Caco-2 (cell line): ENCODE measurements at regions not wholly inside any gene's neighbourhood (a gene's known extent, or its start where the extent isn't known, plus 50 kb on each side); places are given as distances from the start of the nearest gene placed in this dataset.

Source experiments
- BruUV-seq: library from RNA; stranded (reverse); fragments of 400-500 nt; replicated peaks from 2 replicates; lab custom pipeline; 2021; lab: Mats Ljungman, UMichigan
- CTCF ChIA-PET: fragments of 300-600 bp; sonication (Branson Sonifier 250); formaldehyde crosslinking; loops from one replicate; lab custom pipeline; 2022; ENCODE audit warnings: antibody characterized with exemption; lab: Charles Lee
- POLR2A ChIA-PET: fragments of 300-600 bp; sonication (Branson Sonifier 250); formaldehyde crosslinking; loops from one replicate; lab custom pipeline; 2022; ENCODE audit warnings: antibody characterized with exemption; lab: Charles Lee
- DNase-seq, 2 experiments: peaks; one replicate each; pipeline versions ENCODE4 v3.0.0 to v3.0.0-alpha.2; 2020 to 2022
- H3K27me3 ChIP-seq: replicated peaks from 2 replicates; pipeline ENCODE4 v1.6.0; 2011; ENCODE audit warnings: low read length; ENCODE audit not compliant: control insufficient read depth, insufficient read depth
- H3K36me3 ChIP-seq: 2 replicates; pipeline ENCODE4 v1.5.1; 2011; ENCODE audit warnings: low read length; ENCODE audit not compliant: control insufficient read depth, insufficient read depth
- H3K4me1 ChIP-seq: fragments of 250-450 bp; sonication (Bioruptor Pico); 2 replicates; pipeline ENCODE4 v1.5.1; 2020; ENCODE audit warnings: mild to moderate bottlenecking
- H3K4me3 ChIP-seq: 2 replicates; pipeline ENCODE4 v1.5.1; 2011; ENCODE audit warnings: low read depth, mild to moderate bottlenecking, control low read depth, low read length
- H3K9me3 ChIP-seq: fragments of 250-450 bp; sonication (Bioruptor Pico); 2 replicates; pipeline ENCODE4 v1.5.1; 2020; ENCODE audit warnings: mild to moderate bottlenecking, moderate library complexity
- H3K27ac Mint-ChIP-seq: one replicate; pipeline ENCODE4 v1.8.0; 2022; ENCODE audit warnings: mixed read lengths; ENCODE audit not compliant: unreplicated experiment
- H3K27me3 Mint-ChIP-seq: one replicate; pipeline ENCODE4 v1.8.0; 2022; ENCODE audit warnings: mixed read lengths; ENCODE audit not compliant: insufficient read depth, unreplicated experiment
- H3K36me3 Mint-ChIP-seq: one replicate; pipeline ENCODE4 v1.8.0; 2022; ENCODE audit warnings: mild to moderate bottlenecking, mixed read lengths; ENCODE audit not compliant: insufficient read depth, unreplicated experiment
- H3K4me1 Mint-ChIP-seq: one replicate; pipeline ENCODE4 v1.8.0; 2022; ENCODE audit warnings: low read depth, mixed read lengths; ENCODE audit not compliant: unreplicated experiment
- H3K4me3 Mint-ChIP-seq: one replicate; pipeline ENCODE4 v1.8.0; 2022; ENCODE audit warnings: mild to moderate bottlenecking, moderate library complexity, mixed read lengths; ENCODE audit not compliant: unreplicated experiment
- H3K9me3 Mint-ChIP-seq: one replicate; pipeline ENCODE4 v1.8.0; 2022; ENCODE audit warnings: mixed read lengths; ENCODE audit not compliant: unreplicated experiment
- CTCF ChIP-seq, 2 experiments: fragments of 200-600 bp in 1 of 2; IDR thresholded peaks; 1 replicate in 1 of 2; 2 replicates in 1 of 2; pipeline versions ENCODE4 v1.5.1 to v1.8.0; 2011 to 2022; ENCODE audit warnings: antibody characterized with exemption in 1 of 2, control low read depth in 1 of 2, inconsistent platforms in 1 of 2, low read depth in 1 of 2, low read length in 1 of 2, mild to moderate bottlenecking in 1 of 2, moderate library complexity in 1 of 2; ENCODE audit not compliant: insufficient read depth in 1 of 2, severe bottlenecking in 1 of 2, unreplicated experiment in 1 of 2
- intact Hi-C: fragments of 100-400 bp; cut with micrococcal nuclease; formaldehyde crosslinking; loops from one replicate; pipeline ENCODE4 v1.10.0; 2022; ENCODE audit not compliant: unreplicated experiment

- Histone ChIP-seq H3K4me3 (no peak overlapping the region), H3K4me1 (no peaks in the 10 kb centered on the region), H3K36me3 (no peaks in the 10 kb centered on the region), H3K9me3 (no peaks in the 10 kb centered on the region), H3K27me3 (no peaks in the 10 kb centered on the region)
- no peak for DNase-seq
- H3K36me3 Mint-ChIP-seq = no peaks in the 10 kb centered on the region
- no peaks in the 10 kb centered on the region for H3K27me3 Mint-ChIP-seq
- H3K9me3 Mint-ChIP-seq = peaks cover 10% of the 10 kb centered on the region
- POLR2A ChIA-PET = no interaction called here
- BruUV-seq = no TSS peak
- intact Hi-C loops = no loop called here
- CTCF ChIA-PET = no interaction called here
- H3K4me3 Mint-ChIP-seq = no peak overlapping the region
- no peak overlapping the region for H3K27ac Mint-ChIP-seq
- TF ChIP-seq CTCF (IDR thresholded peaks at IDR 0.05; ENCODE audit: insufficient read depth in 1 of 2, low read depth in 1 of 2, low read length in 1 of 2, severe bottlenecking in 1 of 2, unreplicated experiment in 1 of 2) = no peak
- H3K4me1 Mint-ChIP-seq = no peaks in the 10 kb centered on the region
Measured at GRCh38 chr12:131229426-131230339, 276.0 kb downstream of the ADGRD1 start.

- H3K4me1 ChIP-seq = no peaks in the 10 kb centered on the region
- TF ChIP-seq CTCF (IDR thresholded peaks at IDR 0.05; ENCODE audit: insufficient read depth in 1 of 2, low read depth in 1 of 2, low read length in 1 of 2, severe bottlenecking in 1 of 2, unreplicated experiment in 1 of 2) = no peak
- CTCF ChIA-PET = no interaction called here
- H3K9me3 ChIP-seq = no peaks in the 10 kb centered on the region
- Mint-ChIP-seq H3K4me3 (no peak overlapping the region), H3K27me3 (no peaks in the 10 kb centered on the region), H3K9me3 (peaks cover 10% of the 10 kb centered on the region), H3K36me3 (no peaks in the 10 kb centered on the region), H3K4me1 (no peaks in the 10 kb centered on the region), H3K27ac (no peak overlapping the region)
- DNase-seq = no peak
- no peaks in the 10 kb centered on the region for H3K36me3 ChIP-seq
- intact Hi-C loops = no loop called here
- no TSS peak for BruUV-seq
- POLR2A ChIA-PET = no interaction called here
- H3K27me3 ChIP-seq = no peaks in the 10 kb centered on the region
- no peak overlapping the region for H3K4me3 ChIP-seq
Measured at GRCh38 chr12:131230340-131231031, 276.8 kb downstream of the ADGRD1 start.

GRCh38 chr12:131231032-131231980, 277.6 kb downstream of the ADGRD1 start:
- ChIA-PET CTCF (no interaction called here), POLR2A (no interaction called here)
- Mint-ChIP-seq H3K4me3 (no peak overlapping the region), H3K9me3 (peaks cover 10% of the 10 kb centered on the region), H3K36me3 (no peaks in the 10 kb centered on the region), H3K27me3 (no peaks in the 10 kb centered on the region), H3K27ac (no peak overlapping the region), H3K4me1 (no peaks in the 10 kb centered on the region)
- Histone ChIP-seq H3K27me3 (no peaks in the 10 kb centered on the region), H3K9me3 (no peaks in the 10 kb centered on the region), H3K4me3 (no peak overlapping the region), H3K4me1 (no peaks in the 10 kb centered on the region), H3K36me3 (no peaks in the 10 kb centered on the region)
- BruUV-seq = no TSS peak
- no peak for DNase-seq
- no peak for TF ChIP-seq CTCF (IDR thresholded peaks at IDR 0.05; ENCODE audit: insufficient read depth in 1 of 2, low read depth in 1 of 2, low read length in 1 of 2, severe bottlenecking in 1 of 2, unreplicated experiment in 1 of 2)
- intact Hi-C loops = no loop called here
